ENCODE measurements at regions not wholly inside any gene's neighbourhood (a gene's known extent, or its start where the extent isn't known, plus 50 kb on each side); places are given as distances from the start of the nearest gene placed in this dataset.

- DNase-seq = no peak
- H3K9me3 Mint-ChIP-seq = no peaks in the 10 kb centered on the region
- H3K4me3 Mint-ChIP-seq = no peak overlapping the region
- no peaks in the 10 kb centered on the region for H3K4me1 Mint-ChIP-seq
- intact Hi-C loops (cut with micrococcal nuclease) = no loop called here
- no peaks in the 10 kb centered on the region for H3K36me3 Mint-ChIP-seq (ENCODE audit: low read depth)
- no peak overlapping the region for H3K27ac Mint-ChIP-seq
- no peaks in the 10 kb centered on the region for H3K27me3 Mint-ChIP-seq
Observed at GRCh38 chr17:79145548-79145947, 70.9 kb downstream of the ENGASE start.

GRCh38 chr17:79144133-79144532 is 69.5 kb downstream of the ENGASE start:
- no peaks in the 10 kb centered on the region for H3K27me3 Mint-ChIP-seq
- intact Hi-C loops (cut with micrococcal nuclease) = no loop called here
- no peaks in the 10 kb centered on the region for H3K4me1 Mint-ChIP-seq
- DNase-seq = no peak
- H3K4me3 Mint-ChIP-seq = no peak overlapping the region
- H3K9me3 Mint-ChIP-seq = peaks cover under 1% of the 10 kb centered on the region
- H3K27ac Mint-ChIP-seq = no peak overlapping the region
- no peaks in the 10 kb centered on the region for H3K36me3 Mint-ChIP-seq (ENCODE audit: low read depth)

GRCh38 chr17:79142375-79142774 is 67.8 kb downstream of the ENGASE start:
- H3K4me3 Mint-ChIP-seq = no peak overlapping the region
- H3K27ac Mint-ChIP-seq = no peak overlapping the region
- no peaks in the 10 kb centered on the region for H3K27me3 Mint-ChIP-seq
- no peaks in the 10 kb centered on the region for H3K36me3 Mint-ChIP-seq (ENCODE audit: low read depth)
- intact Hi-C loops (cut with micrococcal nuclease) = no loop called here
- DNase-seq = no peak
- H3K9me3 Mint-ChIP-seq = peaks cover 10% of the 10 kb centered on the region
- no peaks in the 10 kb centered on the region for H3K4me1 Mint-ChIP-seq

GRCh38 chr17:79141578-79142355 is 67.1 kb downstream of the ENGASE start:
- no peaks in the 10 kb centered on the region for H3K27me3 Mint-ChIP-seq
- intact Hi-C loops (cut with micrococcal nuclease) = no loop called here
- H3K4me3 Mint-ChIP-seq = no peak overlapping the region
- no peak overlapping the region for H3K27ac Mint-ChIP-seq
- peaks cover 10% of the 10 kb centered on the region for H3K9me3 Mint-ChIP-seq
- DNase-seq = no peak
- no peaks in the 10 kb centered on the region for H3K36me3 Mint-ChIP-seq (ENCODE audit: low read depth)
- H3K4me1 Mint-ChIP-seq = no peaks in the 10 kb centered on the region

GRCh38 chr17:79138826-79139225 is 64.2 kb downstream of the ENGASE start:
- peaks cover 10% of the 10 kb centered on the region for H3K9me3 Mint-ChIP-seq
- no peak overlapping the region for H3K4me3 Mint-ChIP-seq
- H3K36me3 Mint-ChIP-seq (ENCODE audit: low read depth) = no peaks in the 10 kb centered on the region
- H3K27ac Mint-ChIP-seq = no peak overlapping the region
- no peaks in the 10 kb centered on the region for H3K4me1 Mint-ChIP-seq
- intact Hi-C loops (cut with micrococcal nuclease) = no loop called here
- no peaks in the 10 kb centered on the region for H3K27me3 Mint-ChIP-seq
- DNase-seq = no peak

GRCh38 chr17:79137789-79138165 is 63.2 kb downstream of the ENGASE start:
- no peak for DNase-seq
- Mint-ChIP-seq H3K4me1 (no peaks in the 10 kb centered on the region), H3K27ac (no peak overlapping the region), H3K27me3 (no peaks in the 10 kb centered on the region), H3K4me3 (no peak overlapping the region), H3K36me3 (ENCODE audit: low read depth) (no peaks in the 10 kb centered on the region), H3K9me3 (peaks cover 10% of the 10 kb centered on the region)
- intact Hi-C loops (cut with micrococcal nuclease) = no loop called here

- Mint-ChIP-seq H3K36me3 (ENCODE audit: low read depth) (no peaks in the 10 kb centered on the region), H3K4me3 (no peak overlapping the region), H3K9me3 (peaks cover 10% of the 10 kb centered on the region), H3K4me1 (no peaks in the 10 kb centered on the region), H3K27me3 (no peaks in the 10 kb centered on the region), H3K27ac (no peak overlapping the region)
- no peak for DNase-seq
- intact Hi-C loops (cut with micrococcal nuclease) = no loop called here
Observed at GRCh38 chr17:79137015-79137788, 62.6 kb downstream of the ENGASE start.

- H3K36me3 Mint-ChIP-seq (ENCODE audit: low read depth) = no peaks in the 10 kb centered on the region
- no peaks in the 10 kb centered on the region for H3K27me3 Mint-ChIP-seq
- H3K4me1 Mint-ChIP-seq = no peaks in the 10 kb centered on the region
- no peak for DNase-seq
- H3K9me3 Mint-ChIP-seq = peaks cover 10% of the 10 kb centered on the region
- intact Hi-C loops (cut with micrococcal nuclease) = no loop called here
- H3K4me3 Mint-ChIP-seq = no peak overlapping the region
- H3K27ac Mint-ChIP-seq = no peak overlapping the region
Observed at GRCh38 chr17:79136596-79136995, 62.0 kb downstream of the ENGASE start.
